ENCODE measurements at regions not wholly inside any gene's neighbourhood (a gene's known extent, or its start where the extent isn't known, plus 50 kb on each side); places are given as distances from the start of the nearest gene placed in this dataset.
"Not testable (repeated sequence)": the region's sequence is repeated elsewhere in the genome, so short reads cannot be mapped to it uniquely, and the experiment has no call there.

- Histone ChIP-seq H3K9me3 (replicated peaks; ENCODE audit: control insufficient read depth, low read depth, low read length) (no peaks in the 10 kb centered on the region), H3K27me3 (ENCODE audit: control insufficient read depth, insufficient read depth, low read length) (no peaks in the 10 kb centered on the region), H3K36me3 (ENCODE audit: control insufficient read depth, insufficient read depth, low read length) (no peaks in the 10 kb centered on the region), H3K4me1 (ENCODE audit: control insufficient read depth, insufficient read depth, low read length) (no peaks in the 10 kb centered on the region), H3K27ac (ENCODE audit: low read length) (no peak overlapping the region), H3K4me3 (ENCODE audit: low read length) (no peak overlapping the region)
- no peak for DNase-seq
Measured at GRCh38 chr4:93947286-93947685, 118.7 kb downstream of the ATOH1 start.

- not testable (repeated sequence) for H3K9me3 ChIP-seq (replicated peaks; ENCODE audit: control insufficient read depth, low read depth, low read length); H3K4me1 ChIP-seq (ENCODE audit: control insufficient read depth, insufficient read depth, low read length); H3K27me3 ChIP-seq (ENCODE audit: control insufficient read depth, insufficient read depth, low read length); H3K4me3 ChIP-seq (ENCODE audit: low read length); H3K27ac ChIP-seq (ENCODE audit: low read length); H3K36me3 ChIP-seq (ENCODE audit: control insufficient read depth, insufficient read depth, low read length); DNase-seq
- no CpG with 5 or more reads among the region's 4 CpGs for whole genome bisulfite sequencing (ENCODE audit: insufficient coverage)
Measured at GRCh38 chr4:93950239-93950638, 121.7 kb downstream of the ATOH1 start.

- Histone ChIP-seq H3K27ac (ENCODE audit: low read length) (no peak overlapping the region), H3K27me3 (ENCODE audit: control insufficient read depth, insufficient read depth, low read length) (no peaks in the 10 kb centered on the region), H3K36me3 (ENCODE audit: control insufficient read depth, insufficient read depth, low read length) (no peaks in the 10 kb centered on the region), H3K9me3 (replicated peaks; ENCODE audit: control insufficient read depth, low read depth, low read length) (no peaks in the 10 kb centered on the region), H3K4me3 (ENCODE audit: low read length) (no peak overlapping the region), H3K4me1 (ENCODE audit: control insufficient read depth, insufficient read depth, low read length) (no peaks in the 10 kb centered on the region)
- 90% methylated on average over 1 of the region's 1 CpG for WGBS (ENCODE audit: insufficient coverage)
- DNase-seq: no peak
Measured at GRCh38 chr4:93957186-93957585, 128.6 kb downstream of the ATOH1 start.

- no peaks in the 10 kb centered on the region for H3K36me3 ChIP-seq (ENCODE audit: control insufficient read depth, insufficient read depth, low read length)
- H3K9me3 ChIP-seq (replicated peaks; ENCODE audit: control insufficient read depth, low read depth, low read length): no peaks in the 10 kb centered on the region
- DNase-seq: no peak
Measured at GRCh38 chr4:93960450-93960849, 131.9 kb downstream of the ATOH1 start.

GRCh38 chr4:93960916-93961315 lies 132.4 kb downstream of the ATOH1 start:
- no peaks in the 10 kb centered on the region for H3K4me1 ChIP-seq (ENCODE audit: control insufficient read depth, insufficient read depth, low read length)
- no peaks in the 10 kb centered on the region for H3K27me3 ChIP-seq (ENCODE audit: control insufficient read depth, insufficient read depth, low read length)
- DNase-seq: no peak
- H3K36me3 ChIP-seq (ENCODE audit: control insufficient read depth, insufficient read depth, low read length): no peaks in the 10 kb centered on the region
- no peak overlapping the region for H3K27ac ChIP-seq (ENCODE audit: low read length)
- WGBS (ENCODE audit: insufficient coverage): no CpG with 5 or more reads among the region's 3 CpGs
- no peaks in the 10 kb centered on the region for H3K9me3 ChIP-seq (replicated peaks; ENCODE audit: control insufficient read depth, low read depth, low read length)
- H3K4me3 ChIP-seq (ENCODE audit: low read length): no peak overlapping the region

More at GRCh38 chr4:93960450-93960849, 131.9 kb downstream of the ATOH1 start:
- Histone ChIP-seq H3K4me3 (ENCODE audit: low read length) (no peak overlapping the region), H3K27me3 (ENCODE audit: control insufficient read depth, insufficient read depth, low read length) (no peaks in the 10 kb centered on the region), H3K27ac (ENCODE audit: low read length) (no peak overlapping the region), H3K4me1 (ENCODE audit: control insufficient read depth, insufficient read depth, low read length) (no peaks in the 10 kb centered on the region)

GRCh38 chr4:93981594-93981993 lies 153.0 kb downstream of the ATOH1 start:
- no peak for DNase-seq
- Histone ChIP-seq H3K4me1 (ENCODE audit: control insufficient read depth, insufficient read depth, low read length) (no peaks in the 10 kb centered on the region), H3K27ac (ENCODE audit: low read length) (no peak overlapping the region), H3K36me3 (ENCODE audit: control insufficient read depth, insufficient read depth, low read length) (no peaks in the 10 kb centered on the region), H3K9me3 (replicated peaks; ENCODE audit: control insufficient read depth, low read depth, low read length) (peaks cover 2% of the 10 kb centered on the region), H3K27me3 (ENCODE audit: control insufficient read depth, insufficient read depth, low read length) (no peaks in the 10 kb centered on the region), H3K4me3 (ENCODE audit: low read length) (no peak overlapping the region)
- 67% methylated on average over 3 of the region's 6 CpGs for WGBS (ENCODE audit: insufficient coverage)

GRCh38 chr4:93982255-93982654 lies 153.7 kb downstream of the ATOH1 start:
- no peak for DNase-seq
- H3K27ac ChIP-seq (ENCODE audit: low read length): no peak overlapping the region
- H3K9me3 ChIP-seq (replicated peaks; ENCODE audit: control insufficient read depth, low read depth, low read length): peaks cover 2% of the 10 kb centered on the region
- H3K4me1 ChIP-seq (ENCODE audit: control insufficient read depth, insufficient read depth, low read length): no peaks in the 10 kb centered on the region
- no CpG with 5 or more reads among the region's 1 CpG for WGBS (ENCODE audit: insufficient coverage)
- H3K36me3 ChIP-seq (ENCODE audit: control insufficient read depth, insufficient read depth, low read length): no peaks in the 10 kb centered on the region
- no peaks in the 10 kb centered on the region for H3K27me3 ChIP-seq (ENCODE audit: control insufficient read depth, insufficient read depth, low read length)
- no peak overlapping the region for H3K4me3 ChIP-seq (ENCODE audit: low read length)

GRCh38 chr4:93983140-93983539 lies 154.6 kb downstream of the ATOH1 start:
- Histone ChIP-seq H3K27me3 (ENCODE audit: control insufficient read depth, insufficient read depth, low read length) (no peaks in the 10 kb centered on the region), H3K9me3 (replicated peaks; ENCODE audit: control insufficient read depth, low read depth, low read length) (no peaks in the 10 kb centered on the region), H3K4me1 (ENCODE audit: control insufficient read depth, insufficient read depth, low read length) (no peaks in the 10 kb centered on the region), H3K27ac (ENCODE audit: low read length) (no peak overlapping the region), H3K4me3 (ENCODE audit: low read length) (no peak overlapping the region), H3K36me3 (ENCODE audit: control insufficient read depth, insufficient read depth, low read length) (no peaks in the 10 kb centered on the region)
- no peak for DNase-seq
- 85% methylated on average over 2 of the region's 3 CpGs for WGBS (ENCODE audit: insufficient coverage)

GRCh38 chr4:93994175-93994994 lies 165.8 kb downstream of the ATOH1 start:
- DNase-seq: no peak
- H3K4me1 ChIP-seq (ENCODE audit: control insufficient read depth, insufficient read depth, low read length): no peaks in the 10 kb centered on the region

GRCh38 chr4:93996895-93997294 lies 168.3 kb downstream of the ATOH1 start:
- no peak for DNase-seq
- no peaks in the 10 kb centered on the region for H3K4me1 ChIP-seq (ENCODE audit: control insufficient read depth, insufficient read depth, low read length)
- no CpG with 5 or more reads among the region's 1 CpG for WGBS (ENCODE audit: insufficient coverage)

More at GRCh38 chr4:93994175-93994994, 165.8 kb downstream of the ATOH1 start:
- no peaks in the 10 kb centered on the region for H3K27me3 ChIP-seq (ENCODE audit: control insufficient read depth, insufficient read depth, low read length)
- no peaks in the 10 kb centered on the region for H3K36me3 ChIP-seq (ENCODE audit: control insufficient read depth, insufficient read depth, low read length)
- H3K27ac ChIP-seq (ENCODE audit: low read length): no peak overlapping the region
- no peaks in the 10 kb centered on the region for H3K9me3 ChIP-seq (replicated peaks; ENCODE audit: control insufficient read depth, low read depth, low read length)
- 100% methylated on average over 1 of the region's 5 CpGs for WGBS (ENCODE audit: insufficient coverage)
- H3K4me3 ChIP-seq (ENCODE audit: low read length): no peak overlapping the region

GRCh38 chr4:94000559-94000958 lies 172.0 kb downstream of the ATOH1 start:
- no peak overlapping the region for H3K4me3 ChIP-seq (ENCODE audit: low read length)
- WGBS (ENCODE audit: insufficient coverage): no CpG with 5 or more reads among the region's 1 CpG
- H3K36me3 ChIP-seq (ENCODE audit: control insufficient read depth, insufficient read depth, low read length): no peaks in the 10 kb centered on the region
- no peak overlapping the region for H3K27ac ChIP-seq (ENCODE audit: low read length)
- no peaks in the 10 kb centered on the region for H3K9me3 ChIP-seq (replicated peaks; ENCODE audit: control insufficient read depth, low read depth, low read length)
- H3K27me3 ChIP-seq (ENCODE audit: control insufficient read depth, insufficient read depth, low read length): no peaks in the 10 kb centered on the region
- DNase-seq: no peak
- no peaks in the 10 kb centered on the region for H3K4me1 ChIP-seq (ENCODE audit: control insufficient read depth, insufficient read depth, low read length)

More at GRCh38 chr4:93996895-93997294, 168.3 kb downstream of the ATOH1 start:
- Histone ChIP-seq H3K36me3 (ENCODE audit: control insufficient read depth, insufficient read depth, low read length) (no peaks in the 10 kb centered on the region), H3K27me3 (ENCODE audit: control insufficient read depth, insufficient read depth, low read length) (no peaks in the 10 kb centered on the region), H3K27ac (ENCODE audit: low read length) (no peak overlapping the region), H3K9me3 (replicated peaks; ENCODE audit: control insufficient read depth, low read depth, low read length) (no peaks in the 10 kb centered on the region), H3K4me3 (ENCODE audit: low read length) (no peak overlapping the region)
